Inflammatory macrophage treated with lipopolysaccharide for 1 hour (primary cell): ENCODE measurements at regions not wholly inside any gene's neighbourhood (a gene's known extent, or its start where the extent isn't known, plus 50 kb on each side); places are given as distances from the start of the nearest gene placed in this dataset.

Experiments used
- DNase-seq, 2 donors: peaks; one replicate each; pipeline ENCODE4 v3.0.0-alpha.2; 2020 to 2022

DNA sequence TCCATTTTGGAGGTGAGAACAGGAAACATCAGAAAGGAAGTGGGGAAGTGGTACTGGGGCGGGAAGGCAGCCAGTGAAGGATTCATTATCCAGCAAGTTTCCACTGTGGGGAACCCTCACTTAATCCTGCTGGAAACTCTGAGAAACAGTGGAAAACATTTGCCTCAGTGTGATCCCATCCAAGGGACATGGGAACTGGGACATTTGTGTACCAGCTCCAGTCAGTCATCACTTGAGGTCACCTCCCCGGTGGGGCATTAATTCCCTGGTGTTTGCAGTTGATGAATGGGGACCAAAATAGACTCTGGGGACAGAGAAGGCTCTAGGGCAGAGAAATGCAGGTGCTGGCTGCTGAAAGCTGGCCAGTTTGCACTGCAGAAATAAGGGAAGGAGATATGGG lies 599.9 kb downstream of the BUD13 start:
- DNase-seq: no peak

DNA sequence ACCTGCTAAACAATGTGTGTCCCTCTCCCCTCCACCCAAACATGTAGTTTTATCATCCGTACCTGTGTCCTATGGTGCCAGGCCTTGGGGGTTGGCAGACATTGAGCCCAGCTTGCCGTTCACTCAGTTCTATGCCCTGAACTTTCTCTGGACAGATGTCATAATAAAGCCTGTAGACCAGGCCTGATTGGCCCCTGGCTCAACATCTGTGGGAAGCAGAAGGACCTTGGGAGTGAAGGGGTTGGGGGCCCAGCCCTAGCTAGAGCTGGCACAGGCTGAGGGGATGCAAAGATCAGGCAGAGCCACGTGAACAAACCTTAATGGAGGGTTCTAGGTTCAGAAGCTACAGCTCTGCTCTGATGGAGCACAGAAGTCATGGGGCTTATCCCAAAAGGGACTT lies 600.6 kb downstream of the BUD13 start:
- DNase-seq: no peak

DNA sequence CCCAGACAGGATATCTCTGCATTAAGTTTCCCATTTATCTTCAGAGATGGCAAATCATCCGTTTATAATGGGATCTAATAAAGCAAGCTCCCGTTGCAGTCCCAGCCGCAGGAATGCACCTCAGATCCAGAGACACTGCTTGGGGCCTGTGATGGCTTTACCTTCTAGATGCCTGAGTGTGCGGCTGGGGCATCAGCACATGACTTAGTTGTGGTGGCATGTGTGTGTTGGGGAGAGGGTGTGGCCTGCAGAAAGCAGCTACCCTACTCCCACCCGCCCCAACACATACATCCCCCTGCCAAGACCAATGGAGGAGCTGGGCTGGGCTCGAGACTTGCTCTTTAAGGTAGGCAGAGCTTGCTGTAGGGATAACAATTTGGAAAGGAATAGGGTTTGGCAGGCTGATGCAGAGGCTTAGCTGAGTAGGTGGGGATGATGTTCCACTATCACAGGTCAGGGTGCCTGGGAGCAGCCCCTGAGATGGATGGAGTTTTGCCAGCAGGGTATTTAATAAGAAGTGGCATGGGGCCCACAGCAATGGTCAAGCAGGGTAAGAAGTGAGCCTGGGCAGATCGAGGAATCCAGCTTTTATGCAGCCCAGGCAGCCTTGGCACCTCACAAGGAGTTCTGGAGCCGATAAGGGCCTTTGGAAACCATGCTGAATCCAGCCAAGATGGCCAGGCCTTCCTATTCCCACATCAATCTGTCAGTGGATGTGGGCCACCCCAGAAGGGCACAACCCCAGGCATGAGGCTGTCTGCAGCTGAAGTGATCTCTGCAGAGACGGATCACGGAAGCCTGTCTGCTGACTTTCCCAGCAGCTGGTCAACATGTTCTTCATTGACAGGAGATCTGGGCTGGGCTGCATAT lies 601.3 kb downstream of the BUD13 start:
- DNase-seq: no peak

DNA sequence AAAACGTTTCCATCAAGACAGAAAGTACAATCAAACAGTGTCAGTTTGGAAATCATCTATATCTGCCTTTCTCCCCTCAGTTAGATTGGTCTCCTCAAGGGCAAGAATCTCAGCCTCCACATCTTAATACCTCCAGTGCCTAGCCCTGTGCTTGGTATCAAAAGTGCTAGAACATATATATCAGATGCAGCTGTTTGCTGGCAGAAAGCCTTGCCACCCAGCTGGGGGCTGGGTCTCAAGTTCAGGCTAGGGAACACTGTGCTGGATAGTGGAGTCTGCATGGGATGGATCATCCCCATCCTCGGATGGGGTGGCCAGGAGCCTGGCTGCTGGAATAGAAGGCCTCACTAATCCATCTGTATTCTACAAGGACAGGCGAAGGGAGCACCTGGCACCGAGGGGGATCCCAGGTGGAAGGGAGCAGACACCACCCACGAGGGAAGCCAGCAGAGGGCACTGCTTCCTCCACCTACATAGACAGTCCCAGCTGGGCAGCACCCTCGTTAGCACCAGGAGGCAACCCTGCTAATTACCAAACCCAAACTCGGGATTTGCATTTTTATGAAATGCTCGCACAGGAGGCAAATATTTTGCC lies 602.2 kb downstream of the BUD13 start:
- DNase-seq: no peak

DNA sequence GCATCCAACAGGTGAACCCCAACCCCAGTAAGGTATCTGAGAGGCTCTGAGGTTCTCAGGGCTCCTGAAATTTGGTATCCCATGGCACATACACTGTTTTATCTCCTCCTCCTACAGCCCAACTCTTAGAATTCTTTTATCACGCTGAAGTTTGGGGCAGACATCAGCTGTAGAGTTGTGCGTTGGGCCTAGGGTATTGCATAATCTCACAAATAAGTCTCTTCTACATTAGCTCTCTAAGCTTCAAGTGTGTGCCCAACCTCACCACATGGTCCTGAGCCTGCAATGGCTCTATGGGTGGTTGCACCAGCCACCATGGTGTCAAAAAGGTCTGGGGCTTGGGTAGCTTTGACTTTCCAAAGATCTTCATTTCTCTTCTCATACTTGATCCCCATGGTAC lies 603.0 kb downstream of the BUD13 start:
- no peak for DNase-seq

DNA sequence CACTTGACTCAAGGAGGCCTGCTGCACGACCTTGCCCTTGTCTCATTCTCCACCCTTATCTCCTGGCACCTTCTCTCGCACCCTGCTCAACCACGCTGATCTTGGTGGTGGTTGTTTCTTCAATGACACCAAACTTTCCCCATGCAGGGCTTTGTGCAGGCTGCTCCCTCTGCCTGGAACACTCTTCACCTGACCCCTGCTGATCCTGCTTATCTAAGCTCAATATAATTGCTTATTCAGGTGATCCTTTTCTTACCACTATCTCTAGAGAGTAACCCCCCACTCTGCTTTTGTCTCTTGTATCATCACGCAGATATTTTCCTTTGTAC lies 604.4 kb downstream of the BUD13 start:
- DNase-seq: no peak

DNA sequence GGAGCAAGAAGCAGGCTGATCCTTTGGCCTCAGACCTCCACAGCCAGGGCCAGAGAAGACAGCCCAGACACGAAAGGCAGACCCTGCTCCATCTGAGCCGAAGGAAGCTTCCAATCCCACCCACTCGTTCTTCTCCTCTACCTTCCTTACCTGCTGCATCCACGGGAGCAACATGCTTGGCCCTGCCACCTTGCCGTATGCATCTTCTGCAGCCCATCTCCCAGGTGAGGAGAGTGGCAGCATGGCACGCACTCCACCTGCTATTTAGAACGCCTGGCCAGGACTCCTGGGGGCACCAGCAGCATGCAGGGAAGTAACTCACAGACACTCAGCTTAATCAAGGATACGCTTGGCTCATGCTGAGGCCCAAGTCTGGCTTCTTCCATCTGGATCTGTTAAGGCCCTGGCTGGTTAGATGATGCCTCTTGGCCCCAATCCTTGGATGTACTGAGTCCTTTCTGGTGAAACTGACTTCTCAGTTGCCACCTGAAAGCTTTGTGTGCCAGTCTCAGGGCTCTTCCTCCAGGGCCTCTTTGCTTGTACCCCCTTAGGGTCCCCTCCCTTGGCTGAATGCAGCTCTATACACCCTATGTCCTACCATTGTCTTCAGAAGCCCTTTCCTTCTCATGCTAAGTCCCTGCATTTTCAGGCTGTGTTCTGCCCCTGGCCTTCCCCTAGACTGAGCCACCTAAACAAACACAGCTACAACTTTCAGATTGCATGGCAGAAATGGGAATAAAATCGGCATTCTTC lies 604.9 kb downstream of the BUD13 start:
- DNase-seq: no peak

DNA sequence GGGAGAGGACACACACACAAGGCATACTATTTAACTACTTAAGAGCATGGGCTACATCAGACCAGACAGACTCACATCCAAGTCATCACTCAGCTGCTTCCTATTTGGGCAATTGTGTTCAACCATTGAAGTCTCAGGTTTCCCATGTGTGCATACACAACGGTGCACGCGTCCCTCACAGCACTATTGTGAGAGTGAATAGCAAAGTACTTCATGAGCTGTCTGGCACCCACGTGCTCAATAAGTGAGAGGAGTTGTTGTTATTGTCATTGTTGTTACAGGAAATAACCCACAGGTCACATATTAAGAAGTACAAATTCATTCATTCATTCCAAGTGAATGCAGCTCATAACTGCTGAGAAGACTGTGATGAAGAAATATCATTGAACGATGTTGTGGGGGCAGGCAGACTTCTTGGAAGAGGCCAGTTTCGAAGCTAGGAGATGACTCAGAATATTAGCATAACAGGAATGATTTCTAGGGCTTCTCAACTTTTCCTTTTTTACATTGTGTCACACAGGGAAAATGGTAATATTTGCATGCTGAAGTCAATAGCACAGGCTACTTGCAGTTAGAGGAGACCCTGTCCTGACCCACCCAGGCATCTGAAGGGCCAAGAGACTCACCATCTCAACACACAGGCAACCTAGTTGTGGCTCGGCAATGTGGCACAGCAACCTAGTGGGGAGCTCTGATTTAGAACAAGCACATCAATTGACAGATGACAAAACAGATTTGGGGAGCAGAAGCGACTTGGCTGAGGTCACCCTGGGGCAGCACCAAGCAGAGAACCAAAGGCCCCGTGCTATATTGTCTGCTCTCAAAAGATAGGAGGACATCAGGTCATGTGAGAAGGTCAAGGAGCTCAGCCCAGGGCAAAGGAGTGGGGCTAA lies 606.0 kb downstream of the BUD13 start:
- DNase-seq: no peak

DNA sequence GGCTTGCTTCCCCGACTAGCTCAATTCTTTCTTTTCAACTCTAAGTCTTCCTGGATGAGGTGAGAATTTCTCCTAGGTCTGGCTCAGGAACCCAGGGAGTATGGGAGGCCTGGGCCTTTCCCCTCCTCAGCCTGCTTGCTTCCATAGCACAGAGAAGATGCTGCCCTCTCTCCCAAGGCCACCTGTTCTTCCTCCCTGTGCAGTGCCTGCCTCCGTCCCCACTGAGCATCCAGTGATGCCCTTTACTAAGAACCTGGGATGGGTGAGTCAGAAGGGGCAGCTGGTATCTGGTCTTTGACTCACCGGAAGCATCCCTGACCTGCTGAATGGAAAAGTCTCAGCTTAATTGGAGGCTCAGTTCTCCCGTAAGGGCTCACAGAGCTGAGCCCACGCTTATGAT lies 607.9 kb downstream of the BUD13 start:
- DNase-seq: no peak

DNA sequence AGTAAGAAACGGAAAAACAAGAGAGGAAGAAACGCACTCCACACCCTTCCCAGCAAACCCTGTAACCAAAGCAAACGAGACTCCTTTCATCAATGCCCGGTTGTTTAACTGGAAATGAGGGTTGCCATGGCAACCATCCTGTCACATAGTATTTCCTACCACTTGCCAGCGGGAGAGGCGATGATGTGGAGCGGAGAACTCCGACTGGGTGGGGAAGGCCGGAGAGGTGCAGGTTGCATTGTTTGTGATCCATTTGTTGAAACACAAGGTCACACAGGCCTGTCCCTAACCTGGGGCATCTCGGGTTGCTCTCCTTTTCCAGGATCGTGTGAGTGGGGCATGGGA lies 609.9 kb downstream of the BUD13 start:
- no peak for DNase-seq

DNA sequence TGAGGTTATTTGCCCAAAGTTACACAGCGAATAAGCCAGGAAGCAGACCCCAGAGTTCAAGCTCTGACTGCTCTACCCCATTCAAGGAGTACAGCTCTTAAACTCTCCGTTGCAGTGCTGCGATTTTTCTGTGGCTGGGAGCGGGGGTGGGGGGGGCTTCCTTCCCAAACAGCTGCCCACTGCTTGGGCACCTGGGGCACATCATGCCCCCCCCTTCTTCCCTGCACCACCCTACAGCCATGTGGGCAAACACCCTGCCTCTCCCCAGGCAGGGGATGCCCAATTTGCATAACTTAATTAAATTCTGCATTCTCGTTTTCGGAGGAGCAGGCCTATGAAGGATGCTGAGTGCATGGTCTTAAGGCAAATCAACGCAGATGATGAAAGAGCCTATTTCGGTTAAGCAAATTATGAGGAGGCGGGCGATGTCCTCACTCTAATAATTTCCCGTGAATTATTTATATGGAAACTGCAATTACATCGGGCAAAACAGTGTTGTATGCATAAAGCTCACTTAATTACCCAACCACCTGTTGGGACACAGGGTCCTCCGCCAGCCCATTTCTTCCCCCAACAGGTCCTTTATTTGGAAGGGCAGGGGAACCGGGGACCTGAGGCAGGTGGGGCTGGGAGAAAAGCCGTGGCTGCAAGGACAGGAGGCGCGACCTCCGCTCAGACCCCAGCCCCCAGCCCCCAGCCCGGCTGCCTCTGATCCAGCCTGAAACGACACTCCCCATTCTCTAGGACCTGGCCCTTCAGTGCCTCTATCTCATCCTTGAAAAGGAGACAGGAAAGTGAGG lies 610.5 kb downstream of the BUD13 start:
- no peak for DNase-seq

DNA sequence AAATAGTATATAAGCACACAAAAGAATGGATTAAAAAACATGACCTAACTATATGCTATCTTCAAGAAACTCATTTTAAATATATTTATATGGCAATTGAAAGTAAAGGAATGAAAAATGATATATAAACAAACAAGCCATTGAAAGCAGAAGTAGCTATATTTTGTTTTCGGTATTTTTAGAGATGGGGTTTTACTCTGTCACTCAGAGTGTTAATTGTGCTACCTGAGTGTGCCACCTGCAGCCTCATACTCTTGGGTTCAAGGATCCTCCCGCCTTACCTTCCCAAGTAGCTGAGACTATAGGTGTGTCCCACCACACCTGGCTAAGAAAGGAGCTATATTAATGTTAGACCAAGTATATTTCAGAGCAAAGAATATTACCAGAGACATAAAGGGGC lies 624.1 kb downstream of the BUD13 start:
- DNase-seq: no peak

DNA sequence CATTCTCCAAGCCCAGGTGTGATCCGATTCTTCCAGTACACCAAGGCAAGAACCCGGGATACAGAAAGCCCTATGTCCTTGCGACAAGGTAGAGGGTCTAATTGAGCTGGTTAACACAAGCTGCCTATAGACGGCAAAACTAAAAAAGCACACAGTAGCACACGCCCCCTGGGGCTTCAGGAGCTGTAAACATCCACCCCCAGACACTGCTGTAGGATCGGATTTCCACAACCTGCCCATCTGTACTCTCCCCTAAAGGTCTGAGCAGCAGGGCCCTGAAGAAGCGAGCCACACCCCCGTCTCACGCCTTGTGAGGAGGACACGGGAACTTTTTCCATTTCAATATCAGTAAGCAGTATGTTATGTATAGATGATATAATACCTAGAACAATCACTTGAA lies 624.7 kb downstream of the BUD13 start:
- DNase-seq: no peak

DNA sequence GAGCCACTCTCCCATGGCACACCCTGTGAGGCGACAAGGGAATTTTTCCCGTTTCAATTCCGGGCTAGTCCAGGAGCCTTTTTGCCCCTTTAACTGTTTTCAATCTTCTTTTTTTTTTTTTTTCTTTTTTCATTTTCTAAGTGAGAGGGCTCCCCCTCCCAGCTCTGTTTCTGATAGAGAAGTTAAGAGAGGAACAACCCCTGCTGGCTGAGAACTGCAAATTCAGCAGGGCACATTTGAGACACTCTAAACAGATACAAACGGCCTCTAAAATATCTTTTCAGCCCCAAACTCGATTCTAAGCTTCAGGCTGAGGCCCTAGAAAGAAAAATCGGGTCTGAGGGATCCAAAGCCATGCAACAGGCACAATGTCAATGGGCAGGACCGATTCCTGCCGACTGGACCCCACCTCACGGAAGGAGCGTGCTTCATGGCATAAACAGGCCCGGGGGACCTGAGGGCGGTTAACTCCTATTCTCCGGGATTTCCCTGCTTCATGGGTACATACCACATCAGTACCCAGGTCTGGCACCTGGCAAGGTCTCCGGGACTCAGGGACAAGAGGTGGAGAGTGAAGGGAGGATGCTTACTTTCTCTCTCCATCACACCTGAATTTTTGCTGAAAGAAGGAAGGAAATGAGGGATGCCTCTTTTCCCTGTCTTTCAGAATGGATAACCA lies 627.5 kb downstream of the BUD13 start:
- DNase-seq: no peak

DNA sequence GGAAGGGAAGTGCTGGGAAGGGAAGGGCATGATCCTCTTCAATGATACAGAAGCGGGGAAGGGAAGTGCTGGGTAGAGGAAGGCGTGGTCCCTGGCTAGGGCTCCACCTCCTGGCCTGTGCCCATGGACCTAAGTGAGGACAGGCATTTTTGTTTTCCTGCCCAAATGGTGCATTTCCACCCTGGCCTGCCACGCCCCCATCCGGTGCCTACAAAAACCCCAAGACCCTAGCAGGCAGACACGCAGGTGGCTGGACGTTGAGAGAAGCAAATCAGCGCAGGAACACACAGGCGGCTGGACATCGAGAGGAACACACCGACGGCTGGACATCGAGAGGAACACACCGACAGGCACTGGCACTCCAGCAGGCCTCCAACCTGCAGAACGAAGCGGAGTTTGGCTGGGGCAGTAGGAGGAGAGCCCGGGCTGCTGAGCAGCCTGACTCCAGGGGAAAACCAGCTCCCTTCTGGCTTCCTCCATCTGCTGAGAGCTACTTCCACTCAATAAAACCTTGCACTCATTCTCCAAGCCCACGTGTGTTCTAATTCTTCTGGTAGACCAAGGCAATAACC lies 628.3 kb downstream of the BUD13 start:
- no peak for DNase-seq

DNA sequence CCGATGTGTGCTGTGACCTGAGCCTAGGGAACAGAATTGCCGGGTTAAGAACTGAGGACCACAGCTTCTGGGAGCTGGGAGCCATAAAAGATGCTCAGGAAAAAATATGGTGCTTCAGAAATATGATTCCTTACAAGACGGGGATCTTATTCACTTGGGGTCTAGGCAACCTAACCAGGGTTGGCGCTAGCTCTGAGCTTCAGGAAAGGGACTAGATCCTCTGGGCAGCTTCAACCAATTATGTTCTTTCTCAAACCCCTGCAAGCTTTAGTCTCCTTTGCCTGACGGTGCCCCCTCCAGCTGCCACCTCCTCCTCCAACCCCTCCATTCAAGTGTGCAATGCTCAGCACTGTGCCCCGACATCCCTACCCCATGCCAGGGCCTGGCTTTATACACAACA lies 634.1 kb upstream of the CADM1 start:
- DNase-seq: no peak

DNA sequence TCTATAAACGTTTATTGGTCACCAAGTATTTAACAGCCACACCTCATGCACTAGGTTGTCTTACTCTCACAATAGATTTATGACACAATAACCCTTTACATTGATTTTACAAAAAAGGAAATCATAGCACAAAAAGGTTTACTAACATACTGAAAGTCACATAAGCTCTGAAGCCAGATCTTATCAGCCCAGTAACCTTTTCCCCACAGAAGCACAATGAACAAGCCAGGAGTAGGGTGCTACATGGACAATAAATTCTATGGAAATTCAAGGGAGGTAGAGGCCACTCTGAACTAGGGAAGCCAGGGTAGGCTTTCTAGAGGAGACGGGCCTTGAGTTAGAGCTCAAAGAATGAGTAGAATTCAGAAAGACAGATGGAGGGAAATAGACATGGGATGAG lies 633.5 kb upstream of the CADM1 start:
- DNase-seq: no peak

DNA sequence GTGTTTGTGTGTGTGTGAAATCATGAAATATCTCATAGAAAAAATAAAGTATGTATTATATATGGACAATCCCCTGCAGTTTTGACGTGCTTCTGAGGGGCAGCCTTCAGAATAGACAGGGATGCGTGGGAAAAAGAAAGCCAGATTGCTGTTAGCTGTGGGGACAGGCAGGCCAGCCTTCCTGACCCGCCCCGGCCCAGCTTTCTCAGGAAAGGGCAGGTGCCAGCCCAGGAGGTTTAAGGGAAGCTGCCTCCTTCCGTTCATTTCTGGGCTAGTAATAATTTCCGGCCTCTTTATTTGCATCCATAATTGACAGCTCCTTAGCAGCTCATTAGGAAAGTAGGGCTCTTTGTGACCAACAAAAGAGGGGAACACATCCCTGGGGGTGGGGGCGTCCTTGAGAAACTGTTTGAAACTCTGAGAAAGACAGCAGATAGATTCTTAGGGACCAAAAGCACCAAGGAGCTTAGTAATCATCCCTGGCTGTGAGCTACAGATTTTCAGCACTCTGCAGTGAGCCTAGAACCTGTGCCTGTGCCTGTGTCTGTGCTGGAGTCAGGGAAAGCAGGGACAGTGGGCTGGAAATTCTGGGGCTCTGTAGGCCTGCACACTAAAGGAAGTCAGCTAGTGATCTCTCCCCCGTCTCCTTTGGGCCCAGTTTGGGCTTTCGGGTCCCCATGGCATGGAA lies 632.9 kb upstream of the CADM1 start:
- no peak for DNase-seq

DNA sequence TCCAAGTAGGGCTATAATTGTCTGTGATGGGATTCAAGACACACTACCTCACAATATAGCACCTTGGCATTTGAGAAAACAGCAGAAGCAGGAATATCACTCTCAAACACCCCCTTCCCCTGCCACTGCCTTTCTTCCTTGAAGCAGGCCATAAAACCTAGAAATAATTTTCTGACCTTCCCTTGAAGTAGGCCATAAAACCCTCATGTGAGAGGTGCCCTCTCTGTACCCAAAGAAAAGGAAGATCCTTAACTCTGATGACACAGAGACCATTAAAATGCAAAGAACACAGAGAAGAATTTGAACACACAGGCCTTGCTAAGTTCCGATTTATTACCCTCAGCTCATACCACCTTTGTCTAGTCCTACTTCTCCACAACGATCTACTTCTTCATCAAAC lies 631.7 kb upstream of the CADM1 start:
- DNase-seq: no peak

DNA sequence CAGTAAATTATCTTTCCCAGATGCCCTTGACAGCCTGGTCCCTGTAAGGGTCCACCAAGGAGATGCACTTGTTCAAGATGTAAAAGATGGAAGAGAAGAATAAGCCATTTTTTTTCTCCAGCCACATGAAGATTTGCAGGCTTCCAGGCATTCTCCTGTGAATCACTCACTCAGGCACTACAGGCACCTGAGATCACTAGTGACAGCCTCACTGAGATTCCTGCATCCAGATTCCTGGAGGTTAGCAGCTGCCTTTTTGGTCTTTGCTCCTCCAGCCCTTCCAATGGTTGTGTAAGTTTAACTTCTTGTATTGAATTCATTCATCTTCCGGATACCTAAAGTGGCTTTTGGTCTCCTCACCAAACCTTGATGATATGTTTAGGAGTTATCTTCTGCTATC lies 630.2 kb upstream of the CADM1 start:
- no peak for DNase-seq
